ENCODE measurements at regions not wholly inside any gene's neighbourhood (a gene's known extent, or its start where the extent isn't known, plus 50 kb on each side); places are given as distances from the start of the nearest gene placed in this dataset.

DNA sequence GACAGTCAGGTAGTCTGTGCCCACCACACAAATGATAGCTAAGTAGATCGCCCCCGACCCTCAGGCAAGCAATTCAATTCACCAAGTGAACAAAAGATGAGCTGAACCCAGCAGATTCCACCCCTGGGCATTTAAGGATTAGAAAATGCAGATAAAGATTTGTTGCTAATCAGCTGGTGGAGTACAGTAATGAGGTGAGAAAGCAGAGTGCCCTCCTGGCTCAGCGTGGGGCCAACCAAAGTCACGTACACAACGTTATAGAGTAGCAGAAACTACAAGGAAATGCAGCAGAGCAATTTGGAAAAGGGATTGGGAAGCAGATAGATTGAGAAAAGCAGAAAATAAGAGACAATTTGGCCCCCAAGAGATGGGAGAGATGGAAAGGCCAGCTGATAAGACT, 91.2 kb downstream of the SOX9 start:
- DNase-seq, result no peak

DNA sequence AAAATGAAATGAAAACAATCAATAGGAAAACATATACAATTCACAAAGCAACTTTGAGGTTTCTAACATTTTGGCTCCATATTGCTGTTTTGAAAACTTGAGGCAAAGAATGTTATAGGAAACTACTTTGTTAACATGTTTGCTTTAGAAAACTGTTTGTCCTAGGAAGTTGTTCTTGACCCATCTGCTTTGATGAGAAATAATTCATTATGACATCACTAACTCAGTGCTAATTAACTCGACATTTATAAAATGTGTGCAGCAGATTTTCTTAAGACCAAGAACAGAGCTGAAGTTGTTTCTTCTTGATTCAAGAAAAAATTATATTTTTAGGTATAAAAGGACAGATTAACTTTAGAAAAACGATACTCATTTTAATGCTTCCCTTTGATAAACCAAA, 94.7 kb downstream of the SOX9 start:
- DNase-seq, result no peak

DNA sequence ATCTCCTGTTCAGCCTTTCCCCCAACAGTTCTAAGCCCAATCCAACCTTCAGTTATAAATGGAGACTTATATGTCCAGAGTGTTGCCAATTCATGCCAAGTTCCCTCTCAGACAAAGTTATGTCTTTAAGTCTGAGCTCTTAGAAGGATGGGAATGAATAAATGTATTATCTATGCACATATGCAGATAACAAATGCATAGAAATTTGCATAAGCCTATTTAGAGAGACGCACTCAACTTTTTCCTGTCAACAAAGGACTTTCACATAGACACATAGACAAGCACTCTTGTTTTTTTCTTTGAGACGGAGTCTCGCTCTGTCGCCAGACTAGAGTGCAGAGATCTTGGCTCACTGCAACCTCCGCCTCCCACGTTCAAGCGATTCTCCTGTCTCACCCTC, 95.1 kb downstream of the SOX9 start:
- no peak for DNase-seq

DNA sequence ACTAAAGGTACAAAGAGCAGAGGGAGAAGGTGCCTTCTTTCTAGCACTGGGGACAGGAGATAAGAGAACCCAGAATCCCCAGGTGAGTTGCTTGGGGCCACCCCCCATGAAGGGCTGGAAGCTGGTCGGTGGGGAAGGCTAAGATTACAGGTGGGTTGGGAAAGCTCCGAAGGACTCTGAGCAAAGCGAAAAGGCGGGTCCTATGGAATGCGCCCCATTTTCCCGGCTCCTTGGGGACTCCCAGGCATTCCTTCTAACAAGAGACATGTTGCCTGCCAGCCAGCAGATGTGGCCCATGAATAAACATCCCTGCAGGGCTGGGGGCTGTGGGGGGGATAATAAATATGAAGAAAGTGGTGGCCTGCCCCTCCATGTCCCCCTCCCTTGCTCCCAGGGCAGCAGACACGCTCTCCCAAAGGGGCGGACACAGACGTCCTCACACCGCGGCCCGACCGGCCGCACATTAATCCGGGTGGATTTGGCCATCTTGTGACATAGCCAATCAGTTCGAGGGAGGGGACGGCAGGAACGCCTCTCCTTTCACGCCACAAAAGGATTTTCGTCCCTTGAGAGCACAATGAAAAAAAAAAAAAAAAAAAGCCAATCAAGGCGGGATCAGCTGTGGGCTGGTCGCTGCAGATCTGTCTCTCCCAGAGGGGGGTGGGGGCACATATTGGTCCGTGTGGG, 98.5 kb downstream of the SOX9 start:
- peak; percentile 94 for DNase-seq

DNA sequence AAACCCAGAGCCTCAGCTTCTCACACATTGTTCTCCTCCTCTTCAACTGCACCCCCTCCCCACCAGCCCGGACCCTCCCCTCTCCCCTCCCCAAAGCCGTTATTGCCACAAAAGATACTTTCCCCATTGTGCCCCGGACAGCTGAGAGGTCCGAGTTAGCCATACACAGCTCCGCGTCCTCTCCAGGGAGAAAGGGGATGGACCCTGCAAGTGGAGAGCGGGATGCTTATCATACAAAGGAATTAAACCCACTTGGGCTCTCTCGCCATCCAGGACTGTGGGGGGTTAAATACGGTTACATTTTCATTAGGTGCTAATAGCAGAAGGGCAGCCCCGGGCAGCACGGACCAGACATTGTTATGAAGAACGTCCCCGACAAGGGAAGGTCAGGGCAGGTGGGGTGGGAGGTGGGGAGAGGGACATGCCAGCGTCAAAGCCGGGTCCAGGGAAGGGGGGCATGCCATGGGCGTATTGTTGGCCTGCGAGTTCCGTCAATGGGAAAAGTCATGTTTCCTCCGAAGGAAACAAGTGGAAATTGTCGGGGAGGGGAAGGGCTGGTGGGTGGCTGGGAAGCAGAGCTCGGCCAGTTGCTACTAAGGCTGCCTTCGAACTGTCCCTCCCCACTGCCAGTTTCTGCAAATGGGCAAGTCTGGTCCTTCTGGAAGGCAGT, 99.1 kb downstream of the SOX9 start:
- no peak for DNase-seq

DNA sequence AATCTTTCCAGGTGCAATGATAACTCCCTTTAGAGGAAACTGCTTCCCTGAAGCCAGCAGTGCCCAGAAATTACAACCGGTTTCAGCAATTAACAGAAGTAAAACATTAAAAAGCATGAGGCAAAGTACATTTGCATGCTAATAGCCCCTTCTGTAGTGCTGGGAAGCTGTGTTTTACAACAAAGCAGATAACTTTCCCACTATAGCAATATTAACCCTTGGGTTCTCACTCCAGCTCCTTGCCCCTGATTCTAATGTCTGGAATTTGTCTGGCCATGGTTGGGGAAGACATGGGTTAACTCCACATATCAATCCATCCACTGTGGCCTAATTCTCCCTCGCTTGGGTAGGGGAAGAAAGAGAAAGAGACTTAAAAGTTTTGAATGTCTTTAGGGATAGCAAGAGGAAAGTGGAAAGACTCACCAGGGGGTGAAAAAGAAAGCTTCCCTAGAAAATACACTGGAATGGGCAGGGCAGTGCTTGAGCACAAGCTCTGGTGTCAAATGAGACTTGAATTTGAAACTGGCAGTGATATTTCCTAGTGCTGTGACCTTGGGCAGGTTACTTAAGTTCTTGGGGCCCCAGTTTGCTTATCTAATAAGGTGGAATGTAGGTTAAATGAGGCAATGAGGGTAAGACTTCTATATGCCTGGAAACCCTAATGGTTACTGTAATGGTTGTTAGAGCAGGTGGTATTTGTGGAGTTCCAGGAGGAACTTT, 102.0 kb downstream of the SOX9 start:
- DNase-seq, result no peak

DNA sequence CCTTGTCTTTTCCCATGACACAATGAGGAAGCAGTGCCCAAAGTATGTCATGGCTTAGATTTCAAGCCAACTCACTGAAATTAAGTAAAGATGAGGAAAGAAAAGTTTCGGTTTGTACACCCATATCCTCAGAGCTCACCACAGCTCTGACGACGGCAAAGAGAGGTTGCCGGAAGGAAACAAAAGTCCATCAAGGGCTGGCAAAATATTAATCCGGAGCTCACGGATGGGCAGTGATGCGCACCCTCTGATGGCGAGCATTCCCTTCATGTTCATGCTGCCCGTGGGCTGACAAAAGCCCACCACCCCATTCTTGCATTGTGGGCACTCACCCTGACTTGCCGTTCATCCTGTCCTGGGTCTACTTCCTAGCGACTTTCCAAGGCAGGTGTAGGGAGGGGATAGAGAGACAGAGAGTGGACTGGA, 103.1 kb downstream of the SOX9 start:
- DNase-seq, result no peak

DNA sequence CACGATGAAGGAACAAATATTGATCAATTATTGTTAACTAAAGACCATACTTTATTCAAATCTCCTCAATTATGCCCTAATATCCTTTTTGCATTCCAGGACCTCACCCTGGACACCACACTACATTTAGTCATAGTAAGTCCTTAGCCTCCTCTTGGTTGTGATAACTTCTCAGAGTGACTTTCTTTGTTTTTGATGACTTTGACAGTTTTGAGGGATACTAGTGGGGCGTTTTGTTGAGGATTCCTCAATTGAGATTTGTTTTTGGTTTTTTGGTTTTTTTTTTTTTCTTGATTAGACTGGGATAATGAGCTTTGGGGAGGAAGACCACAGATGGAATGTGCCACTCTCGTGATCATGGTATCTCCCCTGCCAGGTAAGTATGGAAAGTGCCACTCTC, 105.5 kb downstream of the SOX9 start:
- DNase-seq, result no peak

DNA sequence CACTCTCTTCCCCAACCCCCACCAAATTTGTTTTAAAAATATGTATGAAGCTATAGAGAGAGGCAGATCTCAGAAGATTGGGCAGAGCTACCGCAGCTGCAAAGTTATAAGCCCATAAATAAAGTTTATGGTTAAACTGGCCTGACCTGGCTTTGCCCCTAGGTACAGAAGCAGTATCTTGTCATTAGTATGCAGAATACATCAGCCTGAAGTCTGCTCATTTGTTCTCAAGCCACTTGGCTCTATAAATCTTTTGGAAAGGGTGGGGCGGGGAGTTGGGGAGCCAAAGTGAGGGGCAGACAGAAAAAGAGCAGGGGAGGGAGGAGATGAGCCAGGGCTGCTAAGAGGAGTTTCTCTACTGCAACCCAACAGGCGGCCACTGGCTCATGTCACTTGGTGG, 113.2 kb downstream of the SOX9 start:
- no peak for DNase-seq

DNA sequence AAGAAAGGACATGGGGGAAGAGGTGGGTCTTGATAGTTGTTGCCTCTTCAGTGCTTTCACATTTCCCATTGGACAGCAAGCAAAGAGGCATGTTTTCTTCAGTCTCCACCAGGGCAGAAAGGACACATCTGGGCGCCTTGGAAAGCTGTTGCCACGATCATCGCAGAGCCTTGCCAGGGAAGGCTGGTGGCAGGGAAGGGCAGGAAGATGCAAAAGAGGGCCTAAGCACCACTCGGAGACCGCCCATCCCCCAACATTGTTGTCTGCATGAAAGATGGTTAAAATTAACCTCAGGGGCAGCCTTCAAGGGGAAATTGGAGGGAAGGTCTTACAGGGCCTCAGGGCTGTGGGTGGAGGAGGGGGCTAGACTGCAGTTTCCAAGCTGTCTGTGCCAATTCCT, 114.2 kb downstream of the SOX9 start:
- DNase-seq, result no peak

DNA sequence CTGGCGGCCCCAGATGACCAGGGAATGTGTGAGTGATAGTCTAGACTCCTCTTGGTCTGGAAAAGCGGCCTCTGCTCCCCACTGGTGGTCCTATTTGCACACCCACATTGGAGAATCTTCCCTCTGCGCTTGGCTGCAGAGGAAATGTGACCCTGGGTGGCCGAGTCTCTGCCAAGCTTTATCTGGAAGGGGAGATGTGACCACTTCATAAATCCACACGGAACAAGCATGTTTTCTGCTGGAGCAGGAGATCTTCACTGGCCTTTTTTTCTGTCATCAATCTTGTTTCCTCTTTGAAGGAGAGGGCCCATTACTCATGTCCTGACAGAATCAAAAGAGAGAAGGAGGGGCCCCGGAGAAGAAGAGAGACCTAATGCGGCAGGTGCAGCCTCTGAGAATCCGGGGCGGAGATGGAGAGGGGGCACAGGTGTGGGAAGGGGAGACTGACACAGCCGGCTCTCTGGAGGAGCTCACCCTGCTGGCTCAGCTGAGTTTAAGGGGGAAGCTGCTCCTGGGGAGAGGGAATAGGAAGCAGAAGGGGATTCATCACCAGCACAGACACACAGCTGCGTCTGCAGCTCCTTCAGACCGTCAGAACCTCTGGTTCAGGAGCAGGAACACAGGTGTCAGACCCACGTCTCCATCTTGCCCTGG, 116.3 kb downstream of the SOX9 start:
- no peak for DNase-seq

DNA sequence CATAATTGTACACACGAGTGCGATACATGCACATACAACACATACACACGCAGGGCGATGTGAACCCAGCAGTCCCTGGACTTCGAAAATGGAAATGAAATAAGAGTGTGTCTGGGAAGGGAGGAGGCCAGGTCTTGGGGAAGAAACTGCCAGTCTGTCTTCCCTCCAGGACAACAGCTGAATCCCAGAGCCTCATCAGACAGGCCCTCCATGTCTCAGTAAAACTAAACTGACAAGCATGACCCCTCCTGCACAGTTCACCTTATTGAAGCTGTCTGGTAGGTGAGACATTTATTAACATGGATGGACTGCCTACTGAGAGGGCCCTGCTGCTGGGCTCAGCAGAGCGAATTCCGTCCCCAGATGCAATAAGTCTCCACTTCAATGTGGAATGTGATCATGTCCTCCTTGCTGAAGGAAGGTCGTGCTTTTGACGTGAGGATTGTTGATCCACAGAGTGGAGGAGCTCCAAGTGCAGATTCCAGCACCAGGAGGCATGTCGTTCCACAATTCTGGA, 117.4 kb downstream of the SOX9 start:
- DNase-seq, result peak; percentile 54

DNA sequence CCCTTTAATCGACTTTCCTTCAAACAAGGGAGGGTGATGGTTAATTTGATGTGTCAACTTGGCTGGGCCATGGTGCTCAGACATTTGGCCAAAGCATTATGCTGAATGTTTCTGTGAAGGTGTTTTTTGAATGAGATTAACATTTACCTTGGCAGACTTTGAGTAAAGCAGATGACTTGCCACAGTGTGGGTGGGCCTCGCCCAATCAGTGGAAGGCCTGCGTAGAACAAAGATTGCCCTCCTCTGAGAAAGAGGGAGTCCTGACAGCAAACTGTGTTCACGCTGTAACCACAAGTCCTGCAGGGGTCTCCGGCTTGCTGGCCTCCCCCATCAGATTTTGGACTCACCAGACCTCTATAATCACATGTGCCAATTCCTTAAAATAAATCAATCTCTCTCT, 118.7 kb downstream of the SOX9 start:
- DNase-seq, result no peak

DNA sequence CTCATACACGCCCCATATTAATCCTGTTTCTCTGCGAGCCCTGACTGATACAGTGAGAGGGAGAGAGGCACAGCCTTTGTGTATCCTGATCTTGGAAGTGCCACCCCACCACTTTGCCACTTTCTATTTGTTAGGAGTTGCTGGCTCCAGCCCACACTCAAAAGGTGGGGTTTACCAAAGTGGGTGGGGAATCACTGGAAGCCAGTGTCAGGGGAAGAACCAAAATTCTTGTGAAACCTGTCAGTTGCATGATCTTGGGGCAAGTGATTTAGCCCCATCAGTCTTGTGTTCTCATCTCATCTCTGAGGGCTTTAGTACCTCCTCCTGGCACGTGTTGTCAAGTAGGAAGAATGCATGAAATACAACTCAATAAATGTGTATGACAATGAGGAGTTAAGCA, 119.5 kb downstream of the SOX9 start:
- DNase-seq, result no peak

DNA sequence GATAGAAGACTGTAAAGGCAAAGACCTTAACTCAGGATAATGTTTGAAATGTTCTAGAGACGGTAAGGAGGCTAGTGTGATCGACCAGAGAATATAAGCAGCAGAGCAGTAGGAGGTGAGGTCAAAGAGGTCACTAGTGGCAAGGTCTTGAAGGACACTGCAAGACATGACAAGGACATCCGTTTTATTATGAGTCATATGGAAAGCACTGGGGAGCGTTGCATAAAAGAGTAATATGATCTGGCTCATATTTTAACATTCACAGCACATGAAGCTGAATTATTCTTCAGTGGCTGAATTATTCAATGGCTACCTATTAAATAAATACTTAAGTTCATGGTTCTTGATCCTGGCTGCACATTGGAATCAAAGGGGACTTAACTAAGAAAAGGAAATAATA, 123.7 kb downstream of the SOX9 start:
- no peak for DNase-seq

DNA sequence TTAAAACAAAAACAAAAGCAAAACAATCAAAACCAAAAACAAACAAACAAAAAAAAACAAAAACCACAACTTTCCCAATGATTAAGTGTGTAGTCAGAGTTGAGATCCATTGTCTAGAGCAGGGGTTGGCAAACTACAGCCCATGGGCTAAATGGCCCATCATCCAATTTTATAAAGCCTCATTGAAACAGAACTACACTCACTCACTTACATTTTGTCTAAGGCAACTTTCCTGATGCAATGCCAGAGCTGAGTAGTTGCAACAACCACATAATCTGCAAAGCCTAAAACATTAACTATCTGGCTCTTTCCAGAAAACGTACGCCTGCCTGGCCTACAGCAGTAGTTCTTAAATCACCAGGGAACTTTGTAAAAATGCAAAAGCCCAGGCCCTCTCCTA, 124.1 kb downstream of the SOX9 start:
- DNase-seq, result no peak

DNA sequence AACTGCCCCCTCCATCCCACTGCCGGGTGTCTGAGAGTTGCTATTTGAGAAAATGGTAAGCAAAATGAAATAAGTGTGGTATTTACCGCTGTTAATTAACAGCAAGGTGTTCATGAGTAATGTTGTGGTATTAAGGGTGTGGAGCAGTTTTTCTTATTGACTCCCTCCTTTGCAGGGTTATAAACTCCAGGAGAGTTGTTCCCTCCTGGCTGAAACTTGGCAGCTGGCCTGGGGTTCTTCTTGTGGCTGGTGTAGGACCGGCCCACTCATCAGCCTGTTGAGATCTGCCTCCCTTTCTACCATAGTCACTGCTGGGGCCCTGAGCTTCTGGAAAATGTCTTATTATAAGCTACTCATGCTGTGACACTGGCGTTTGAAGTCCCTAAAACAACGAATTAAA, 128.6 kb downstream of the SOX9 start:
- no peak for DNase-seq

DNA sequence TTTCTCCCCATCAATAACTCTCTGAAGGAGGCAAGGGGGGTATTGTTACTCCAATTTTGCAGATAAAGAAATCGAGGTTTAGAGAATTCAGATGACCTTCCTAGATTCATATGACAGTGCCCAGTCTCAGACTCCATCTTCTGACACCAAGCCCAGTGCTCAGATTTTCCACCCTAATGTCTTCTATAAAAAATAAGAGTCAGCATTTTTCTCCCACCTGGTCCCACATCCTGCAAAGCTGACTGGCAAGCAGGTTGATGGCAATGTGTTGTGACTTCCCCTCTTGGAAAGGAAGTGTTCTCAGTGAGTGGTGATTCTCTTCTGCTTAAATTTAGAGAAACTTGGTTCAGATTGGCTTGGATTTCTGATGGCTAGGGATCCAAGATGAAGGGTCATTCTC, 129.4 kb downstream of the SOX9 start:
- no peak for DNase-seq

DNA sequence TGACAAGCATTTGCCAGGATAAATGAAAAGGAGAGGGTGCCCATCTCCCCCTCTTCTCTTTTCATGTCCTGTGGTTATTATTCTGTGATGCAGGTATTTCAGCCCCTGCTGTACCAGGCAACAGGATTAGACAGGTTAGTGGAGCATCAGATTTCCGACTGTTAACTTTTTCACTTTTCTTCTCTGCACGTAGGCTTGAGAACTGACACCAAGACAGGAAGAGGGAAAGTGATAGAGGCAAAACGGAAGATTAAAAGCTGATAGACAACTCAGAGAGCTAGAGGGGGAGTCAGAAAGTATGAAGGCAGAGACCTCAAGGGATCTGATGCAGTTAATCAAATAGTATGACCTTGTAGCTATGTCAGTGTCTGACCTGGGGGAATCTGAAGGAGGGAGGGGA, 132.8 kb downstream of the SOX9 start:
- no peak for DNase-seq

DNA sequence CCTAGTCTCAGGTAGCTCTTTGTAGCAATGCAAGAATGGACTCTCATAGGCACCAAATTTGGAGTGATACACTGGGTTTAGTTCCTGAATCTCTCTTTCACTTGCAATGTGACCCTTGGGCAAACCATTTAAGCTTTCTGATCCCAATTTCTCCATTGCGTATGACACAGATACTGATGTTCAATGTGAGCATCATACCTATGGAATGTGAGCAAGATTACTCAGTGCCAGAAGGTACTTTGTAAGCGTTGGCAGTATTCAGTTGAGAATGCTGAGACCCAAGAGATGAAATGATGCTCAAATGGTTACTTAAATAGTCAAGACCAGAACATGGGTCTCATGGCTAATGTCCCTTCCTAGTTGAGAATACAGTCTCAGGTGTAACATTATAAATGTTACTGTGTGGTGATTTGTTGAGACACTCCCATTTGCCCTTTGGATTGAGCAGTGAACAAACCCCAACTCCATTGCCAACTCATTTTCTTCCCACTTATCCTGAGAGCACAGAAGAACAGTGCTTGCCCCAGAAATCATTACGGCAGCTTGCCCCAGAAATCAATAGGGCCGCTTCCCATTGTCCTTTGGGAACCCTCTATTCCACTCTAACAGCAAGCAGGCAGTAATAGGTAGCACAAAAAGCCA, 134.1 kb downstream of the SOX9 start:
- DNase-seq, result no peak

DNA sequence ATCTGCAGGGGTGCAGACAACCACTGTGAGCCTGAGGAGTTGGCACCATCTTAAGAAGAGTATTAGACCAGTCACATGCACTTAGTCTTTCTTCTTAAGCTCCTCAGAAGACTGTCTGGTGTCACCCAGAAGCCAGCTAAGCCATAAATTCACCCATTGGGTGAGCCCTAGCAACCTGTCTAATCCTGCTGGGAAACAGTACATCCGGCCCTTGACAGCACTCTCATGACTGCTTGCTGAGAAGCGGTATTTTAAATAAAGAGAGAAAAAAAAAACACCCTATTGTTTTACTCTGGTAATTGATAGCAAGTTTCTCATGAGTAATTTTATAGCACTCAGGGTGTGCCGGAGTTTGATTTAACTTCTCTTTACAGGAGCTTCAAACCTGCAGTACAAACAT, 134.7 kb downstream of the SOX9 start:
- no peak for DNase-seq

DNA sequence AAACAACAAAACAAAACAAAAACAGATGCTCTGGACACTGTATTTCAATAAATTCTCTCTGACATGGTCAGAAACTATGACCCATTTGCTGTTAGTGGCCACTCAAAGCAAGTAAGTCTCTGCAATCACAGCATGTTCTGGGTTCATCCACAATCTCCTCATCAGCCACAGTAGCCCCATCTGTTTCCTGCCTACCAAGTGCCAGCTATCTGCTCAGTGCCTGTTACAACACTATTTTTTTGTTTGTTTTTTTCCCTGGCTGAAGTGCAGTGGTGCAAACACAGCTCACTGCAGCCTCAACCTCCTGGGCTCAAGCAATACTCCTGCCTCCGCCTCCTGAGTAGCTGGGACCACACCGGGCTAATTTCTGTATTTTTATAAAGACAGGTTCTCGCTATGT, 137.9 kb downstream of the SOX9 start:
- no peak for DNase-seq

DNA sequence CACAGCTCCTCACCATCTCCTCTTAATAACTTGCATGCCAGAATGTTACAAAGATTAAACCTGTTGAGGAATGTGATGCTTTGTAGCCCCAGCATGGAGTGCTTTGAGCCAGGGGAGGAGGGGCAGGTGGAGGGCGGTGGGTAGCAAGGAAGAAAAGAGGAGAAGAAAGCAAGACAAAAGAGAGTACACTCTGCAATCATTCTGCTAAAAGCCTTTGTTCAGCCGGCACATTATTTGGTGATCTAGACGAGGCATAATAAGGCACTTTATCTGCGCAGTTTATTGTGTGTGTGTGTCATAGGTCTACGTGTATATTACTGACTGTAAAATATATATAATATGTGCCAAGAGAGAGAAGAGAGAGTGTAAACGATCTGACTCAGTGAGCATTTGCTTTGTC, 139.1 kb downstream of the SOX9 start:
- no peak for DNase-seq
